Activated gamma-delta T cell treated with Interleukin-2 at 50 U/mL for 16 hours (primary cell): ENCODE measurements at regions not wholly inside any gene's neighbourhood (a gene's known extent, or its start where the extent isn't known, plus 50 kb on each side); places are given as distances from the start of the nearest gene placed in this dataset.

ENCODE experiments used
- DNase-seq: peaks from one replicate; pipeline ENCODE4 v3.0.0-alpha.2; 2020

DNA sequence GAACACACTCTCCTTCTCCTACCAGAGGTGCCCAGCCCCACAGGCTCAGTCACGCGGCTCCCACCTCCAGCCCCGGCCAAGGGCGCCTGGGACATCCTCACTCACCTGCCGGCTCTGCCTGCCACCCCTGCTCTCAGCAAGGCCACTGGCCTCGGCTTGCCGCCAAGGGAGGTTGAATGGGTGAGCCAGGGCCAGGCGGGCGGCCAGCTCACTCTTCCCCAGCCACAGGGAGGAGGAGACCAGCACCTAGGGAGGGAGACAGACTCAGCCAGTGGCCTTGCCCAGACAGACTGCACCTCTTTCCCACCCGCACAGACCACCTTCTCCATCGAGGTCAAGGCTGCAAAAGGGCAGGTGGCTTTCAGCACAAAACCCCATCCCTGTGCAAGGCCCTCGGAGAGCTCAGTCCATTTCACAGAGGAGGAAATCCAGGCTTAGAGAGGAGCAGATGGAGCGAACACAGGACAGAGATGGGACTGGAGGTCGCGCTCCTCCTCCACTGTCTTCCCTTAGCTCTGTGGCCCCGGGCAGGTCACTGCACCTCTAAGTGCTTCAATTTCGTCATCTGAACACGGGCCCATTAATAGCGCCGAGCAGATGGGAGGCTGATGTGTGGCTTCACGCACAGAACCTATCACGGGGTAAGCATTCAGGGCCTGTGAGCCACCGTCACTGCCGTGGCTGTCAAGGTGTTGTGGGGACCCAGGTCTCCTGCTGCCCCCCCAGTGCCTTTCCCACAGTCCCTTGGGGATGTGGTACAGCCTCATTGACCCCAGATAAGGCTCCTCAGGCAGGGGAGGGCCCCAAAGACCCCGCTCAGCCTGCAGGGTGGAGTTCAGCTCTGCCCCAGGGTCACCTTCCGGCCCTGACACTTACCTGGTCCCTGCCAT lies 56.1 kb downstream of the RMI2 start:
- no peak for DNase-seq

DNA sequence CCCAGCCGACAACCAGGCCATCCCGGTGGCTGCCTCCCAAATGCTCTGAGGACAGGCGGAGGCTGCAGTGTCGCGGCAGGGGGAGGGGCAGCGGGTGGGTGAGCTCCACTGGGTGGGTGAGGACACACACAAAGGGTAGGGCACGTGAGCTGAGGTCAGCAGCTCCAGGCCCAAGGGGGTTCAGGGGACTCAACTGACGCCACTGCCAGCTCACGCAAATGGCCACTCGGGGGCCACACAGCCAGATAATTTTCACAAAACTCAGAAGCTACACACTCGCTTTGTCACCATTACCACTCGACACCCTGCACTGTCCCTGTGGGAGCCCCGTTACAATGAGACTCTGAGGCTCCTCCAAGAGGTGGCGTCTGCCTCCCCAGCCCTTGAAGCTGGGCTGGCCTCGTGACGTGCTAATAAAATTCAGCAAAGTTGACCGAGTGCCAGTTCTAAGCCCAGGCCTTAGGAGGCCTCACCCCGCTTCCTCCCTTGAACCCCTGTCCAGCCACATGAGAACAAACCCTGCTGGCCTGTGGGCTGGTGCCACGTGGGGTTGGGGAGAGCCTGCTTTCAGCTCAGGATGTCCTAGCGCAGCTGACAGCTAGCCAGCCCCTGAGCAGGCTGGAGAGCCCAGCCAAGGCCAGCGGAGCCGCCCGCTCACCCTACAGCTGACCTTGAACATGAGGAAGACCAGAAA lies 56.9 kb downstream of the RMI2 start:
- DNase-seq, result no peak

DNA sequence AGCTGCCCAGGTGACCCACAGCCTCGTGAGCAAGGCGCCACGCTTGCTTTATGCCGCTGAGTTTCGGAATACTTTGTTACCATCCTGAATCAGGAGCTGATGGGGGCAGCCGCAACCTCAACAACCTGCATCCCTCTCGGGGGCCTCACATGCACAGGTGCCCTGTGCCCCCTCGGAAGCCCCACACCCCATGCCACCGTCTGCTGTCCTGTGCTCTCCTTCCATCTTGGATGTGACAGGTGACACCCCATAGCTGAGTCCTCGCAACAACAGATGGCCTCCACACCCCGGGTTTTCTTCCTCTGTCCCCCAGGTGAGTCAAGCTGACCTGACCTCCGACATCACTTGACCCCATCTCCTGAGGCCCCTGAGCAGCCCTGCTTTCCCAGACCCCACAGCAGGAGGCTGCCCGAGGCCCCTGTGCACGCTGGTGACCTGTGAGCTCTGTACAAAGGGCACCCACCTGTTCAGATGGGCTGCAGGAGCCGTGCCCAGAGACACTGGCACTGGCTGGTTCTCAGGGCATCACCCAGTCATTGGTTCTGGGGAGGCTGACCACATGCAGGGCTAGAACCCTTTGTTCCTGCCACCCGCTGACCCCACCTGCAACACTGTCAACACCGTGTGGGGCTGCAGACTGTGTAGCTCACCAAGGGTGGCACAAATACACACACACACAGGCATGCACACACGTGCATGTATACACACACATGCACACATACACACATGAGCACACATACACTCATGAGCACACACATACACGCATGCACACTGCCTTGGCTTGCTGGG lies 57.7 kb downstream of the RMI2 start:
- DNase-seq, result no peak

DNA sequence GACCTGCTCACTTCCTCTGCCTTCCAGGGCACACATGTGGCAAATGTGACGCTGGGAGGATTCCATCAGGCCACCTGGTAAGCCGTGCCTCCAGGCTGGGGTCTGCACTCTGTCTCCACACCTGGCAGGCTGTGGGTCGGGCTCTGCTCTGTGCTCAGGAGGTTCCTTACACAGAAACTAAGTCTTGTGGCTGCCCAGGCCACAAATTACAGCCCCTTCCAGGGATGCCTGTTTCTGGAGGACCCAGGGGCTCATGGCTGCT lies 58.2 kb downstream of the RMI2 start:
- no peak for DNase-seq

DNA sequence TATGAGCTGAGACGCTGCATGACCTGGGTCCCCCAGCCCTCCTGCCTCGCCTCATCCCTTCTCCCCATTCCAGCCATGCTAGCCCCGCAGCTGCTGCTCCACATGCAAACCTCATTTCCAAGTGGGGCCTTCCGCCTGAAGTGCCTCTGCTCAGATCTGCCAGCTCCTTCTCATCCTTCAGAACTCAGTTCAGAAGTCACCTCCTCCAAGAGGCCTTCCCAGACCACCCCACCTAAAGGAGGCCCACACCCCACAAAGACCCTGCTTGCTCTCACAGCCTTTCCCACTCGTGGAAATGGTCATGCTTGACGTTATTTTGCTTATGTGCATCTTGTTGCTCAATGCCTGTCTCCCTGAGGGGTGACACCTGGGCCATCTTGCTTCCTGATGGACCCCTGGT lies 58.7 kb downstream of the RMI2 start:
- no peak for DNase-seq

DNA sequence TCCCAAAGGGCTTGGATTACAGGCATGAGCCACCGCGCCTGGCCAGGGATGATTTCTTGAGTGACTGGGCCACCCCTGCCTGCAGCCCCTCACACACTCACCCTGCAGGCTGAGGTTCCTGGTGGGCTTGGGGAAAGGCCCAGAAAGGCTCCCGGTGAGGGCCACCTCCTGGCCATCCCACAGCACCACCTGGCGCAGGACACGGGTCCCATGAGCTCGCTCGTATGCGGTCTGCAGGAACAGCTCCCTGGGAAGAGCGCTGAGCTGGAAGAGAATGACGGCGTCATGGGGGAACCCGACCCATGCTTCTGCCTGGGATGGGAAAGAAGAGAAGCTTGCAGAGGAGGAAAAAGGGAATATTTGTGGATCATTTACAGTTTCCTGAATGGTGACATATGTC lies 59.3 kb downstream of the RMI2 start:
- DNase-seq, result no peak

DNA sequence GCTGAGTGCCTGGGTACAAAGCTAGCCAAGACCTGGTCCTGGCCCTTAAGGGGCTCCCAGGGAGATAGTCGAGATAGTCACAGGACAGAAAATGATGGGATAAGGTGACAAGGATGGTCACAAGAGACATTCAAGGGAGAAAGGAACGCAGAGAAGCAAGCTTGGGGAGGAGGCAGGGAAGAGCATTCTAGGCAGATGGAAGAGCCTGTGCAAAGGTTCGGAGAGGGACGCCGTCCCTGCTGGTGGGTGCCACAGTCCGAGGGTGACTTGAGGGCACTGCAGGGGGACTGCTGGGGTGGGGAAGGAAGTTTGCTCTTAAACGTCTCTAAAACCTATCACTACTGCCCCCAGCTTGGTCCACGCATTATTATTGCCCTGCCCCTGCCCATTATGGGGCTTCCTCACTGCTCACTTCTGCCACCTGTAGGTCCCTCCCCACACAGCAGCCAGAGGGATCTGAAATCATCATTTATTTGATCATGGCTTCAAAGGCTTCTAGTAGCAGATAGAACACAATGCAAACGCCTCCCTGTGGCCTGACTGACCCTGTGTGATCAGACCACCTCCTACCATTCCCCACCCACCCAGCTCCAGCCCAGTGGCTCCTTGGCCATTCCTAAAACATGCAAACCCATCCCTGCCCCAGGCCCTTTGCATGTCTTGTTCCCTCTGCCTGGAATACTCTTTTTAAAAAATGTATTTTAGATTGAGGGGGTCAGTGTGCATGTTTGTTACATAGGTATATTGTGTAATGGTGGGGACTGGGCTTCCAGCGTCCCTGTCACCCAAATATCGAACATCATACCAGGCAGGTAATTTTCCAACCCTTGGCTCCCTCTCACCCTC lies 60.3 kb downstream of the RMI2 start:
- DNase-seq, result peak; percentile 34

DNA sequence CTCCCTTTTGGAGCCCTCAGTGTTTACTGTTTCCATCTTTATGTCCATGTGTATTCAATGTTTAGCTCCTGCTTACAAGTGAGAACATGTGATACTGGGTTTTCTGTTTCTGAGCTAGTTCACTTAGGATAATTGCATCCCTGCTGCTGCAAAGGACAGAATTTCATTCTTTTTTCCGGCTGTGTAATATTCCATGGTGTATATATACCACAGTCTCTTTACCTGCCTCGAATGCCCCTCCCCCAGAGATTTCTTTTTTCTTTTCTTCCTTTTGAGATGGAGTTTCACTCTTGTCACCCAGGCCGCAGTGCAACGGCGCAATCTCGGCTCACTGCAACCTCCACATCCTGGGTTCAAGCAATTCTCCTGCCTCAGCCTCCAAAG lies 60.9 kb downstream of the RMI2 start:
- DNase-seq, result no peak

DNA sequence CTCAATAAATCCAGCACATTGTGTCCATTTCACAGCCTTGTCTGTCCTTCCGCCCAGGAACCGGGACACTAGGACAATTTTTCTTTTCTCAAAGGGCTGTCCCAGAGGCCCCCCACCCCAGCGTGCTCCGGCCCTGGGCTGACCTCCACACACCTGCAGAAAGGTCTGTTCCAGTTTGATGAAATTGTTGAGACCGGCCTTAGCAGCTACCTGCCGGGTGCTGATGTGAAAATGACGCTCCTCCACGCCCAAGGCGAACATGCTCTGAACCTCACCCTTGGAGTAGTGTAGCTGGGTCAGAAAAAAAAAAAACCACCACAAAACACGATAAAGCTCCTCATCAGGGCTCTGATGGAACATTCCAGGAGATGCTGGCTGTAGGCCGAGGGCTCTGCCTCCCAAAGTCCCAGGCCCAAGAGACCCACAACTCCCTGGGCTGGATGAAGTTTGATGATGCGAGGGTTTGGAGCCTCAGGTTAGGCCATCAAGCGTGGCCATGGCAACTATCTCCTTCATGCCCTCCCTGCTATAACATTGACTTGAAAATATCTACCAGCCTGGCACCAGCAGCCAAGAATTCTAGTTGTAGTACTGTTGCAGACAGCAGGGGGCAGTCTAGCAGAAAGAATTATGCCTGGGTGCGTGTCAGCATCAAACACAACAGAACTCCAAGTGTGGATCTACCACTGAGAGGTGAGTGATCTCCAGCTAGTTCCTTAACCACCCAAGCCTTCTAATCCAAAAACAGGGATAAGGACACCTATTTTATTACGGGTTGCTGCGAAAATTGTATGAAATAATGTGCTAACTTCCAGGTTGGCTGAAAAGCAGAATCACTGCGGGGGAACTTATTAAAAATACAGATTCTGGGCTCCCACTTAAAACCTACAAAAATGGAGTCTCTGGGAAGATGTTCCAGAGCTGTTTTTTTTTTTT lies 62.1 kb downstream of the RMI2 start:
- DNase-seq, result peak; percentile 60

DNA sequence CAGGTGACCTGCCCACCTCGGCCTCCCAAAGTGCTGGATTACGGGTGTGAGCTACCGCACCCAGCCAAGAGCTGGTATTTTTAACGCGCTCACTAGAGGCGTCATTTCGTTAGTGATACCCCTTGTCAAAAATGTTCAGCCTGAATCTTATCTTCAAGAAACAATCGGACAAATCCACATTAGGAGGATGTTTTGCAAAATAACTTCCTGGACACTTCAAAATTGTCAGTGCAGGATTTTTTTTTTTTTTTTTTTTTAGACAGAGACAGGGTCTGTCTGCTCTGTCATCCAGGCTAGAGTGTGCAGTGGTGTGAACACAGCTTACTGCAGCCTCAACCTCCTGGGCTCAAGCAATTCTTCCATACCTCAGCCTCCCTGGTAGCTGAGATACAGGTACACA lies 63.0 kb downstream of the RMI2 start:
- no peak for DNase-seq

DNA sequence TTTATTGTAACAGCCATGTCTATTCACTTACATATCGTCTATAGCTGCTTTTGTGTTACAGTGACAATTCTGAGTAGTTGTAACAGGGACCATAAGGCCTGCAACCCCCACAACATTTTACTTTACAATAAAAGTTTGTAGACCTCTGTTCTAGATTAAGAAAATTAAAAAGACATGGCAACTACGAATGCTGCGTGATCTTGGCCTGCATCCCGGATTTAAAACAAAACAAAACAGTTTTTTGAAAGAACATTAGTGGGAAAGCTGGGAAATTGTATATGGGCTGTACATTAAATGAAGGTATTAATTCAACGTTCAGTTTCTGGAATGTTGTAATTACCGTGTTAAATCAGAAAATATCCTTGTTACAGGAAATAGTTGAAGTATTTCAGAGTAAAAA lies 64.1 kb downstream of the RMI2 start:
- DNase-seq, result no peak

DNA sequence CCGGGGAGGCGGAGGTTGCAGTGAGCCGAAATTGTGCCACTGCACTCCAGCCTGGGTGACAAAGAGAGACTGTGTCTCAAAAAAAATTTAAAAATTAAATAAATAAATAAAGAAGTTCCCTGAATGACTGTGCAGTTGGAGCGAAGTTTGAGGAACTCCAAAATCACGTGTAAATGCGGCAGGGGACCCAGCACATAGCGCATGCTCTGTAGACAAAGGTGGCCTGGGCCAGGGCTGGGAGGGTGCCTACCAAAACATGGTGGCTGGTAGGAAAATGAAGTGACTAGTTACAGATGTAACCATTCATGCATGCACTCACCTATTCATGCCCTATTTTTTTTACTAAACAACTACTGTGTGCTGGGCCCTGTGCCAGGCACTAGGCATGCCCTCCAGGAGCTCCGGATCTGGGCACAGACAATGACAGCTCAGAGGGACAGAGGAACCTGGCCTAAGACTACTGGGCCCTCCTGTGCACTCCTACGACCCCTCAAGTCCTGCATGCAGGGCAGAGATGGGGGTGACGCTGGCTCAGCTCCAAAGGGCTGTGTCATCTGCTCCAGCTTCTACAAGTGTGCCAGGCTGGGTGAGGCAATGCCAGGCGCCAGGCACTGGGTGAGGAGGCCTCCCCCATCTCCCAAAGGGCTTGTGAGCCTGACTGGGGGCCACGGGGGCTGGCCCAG lies 65.3 kb downstream of the RMI2 start:
- no peak for DNase-seq

DNA sequence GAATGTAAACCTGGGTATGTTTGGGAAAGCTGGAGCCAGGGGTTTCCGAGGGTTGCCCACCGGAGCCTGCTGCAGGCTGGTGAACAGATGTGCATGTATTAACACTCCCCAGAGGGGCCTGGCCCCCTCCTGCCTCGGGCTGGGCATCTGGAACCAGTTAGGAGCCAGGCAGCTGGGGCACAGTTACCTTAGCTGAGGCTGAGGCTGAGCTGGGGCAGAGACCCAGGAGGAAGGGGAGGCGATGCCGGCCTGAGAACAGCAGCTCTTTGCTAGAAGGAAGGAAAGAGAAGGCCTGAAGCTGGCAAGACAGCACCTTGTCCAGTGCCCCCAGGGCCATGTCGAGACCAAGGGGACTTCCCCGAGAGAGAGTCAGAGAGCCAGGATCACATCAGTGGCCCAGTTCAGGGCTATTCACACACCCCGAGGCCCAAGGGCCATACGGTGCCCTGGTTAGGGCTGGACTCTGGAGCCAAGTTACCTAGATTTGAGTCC lies 65.8 kb downstream of the RMI2 start:
- no peak for DNase-seq

DNA sequence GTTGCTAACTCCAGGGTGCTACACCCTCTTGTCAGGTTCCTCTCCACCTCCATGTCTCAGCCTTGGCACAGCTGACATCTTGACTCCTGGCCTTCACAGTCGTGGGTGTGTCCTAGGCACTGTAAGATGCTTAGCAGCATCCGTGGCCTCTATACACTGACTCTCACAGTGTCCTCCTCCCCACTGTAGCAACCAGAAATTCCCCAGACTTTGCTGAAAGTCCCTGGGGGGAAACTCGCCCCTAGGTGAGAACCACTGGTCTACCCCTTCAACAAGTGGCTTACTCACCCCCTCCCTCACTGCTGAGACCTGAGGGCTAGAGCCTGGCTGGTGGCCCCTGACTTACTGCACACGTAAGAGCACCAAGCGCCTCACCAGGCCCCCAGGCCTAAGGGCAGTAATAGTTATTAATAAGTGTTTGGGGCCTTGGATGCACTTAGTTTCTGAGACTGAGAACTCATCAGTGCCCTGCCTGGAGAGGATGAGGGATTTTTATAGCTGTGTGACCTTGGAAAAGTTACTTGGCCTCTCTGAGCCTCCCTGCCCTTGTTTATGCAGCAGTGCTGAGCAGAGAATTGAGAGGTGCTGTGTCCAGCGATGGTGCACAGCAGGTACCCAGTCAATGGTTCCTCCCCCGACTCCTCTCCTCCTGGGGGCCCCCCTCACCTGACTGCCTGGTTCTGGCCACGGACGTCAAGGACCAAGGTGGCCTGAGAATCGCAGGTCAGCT lies 67.1 kb downstream of the RMI2 start:
- DNase-seq, result no peak

DNA sequence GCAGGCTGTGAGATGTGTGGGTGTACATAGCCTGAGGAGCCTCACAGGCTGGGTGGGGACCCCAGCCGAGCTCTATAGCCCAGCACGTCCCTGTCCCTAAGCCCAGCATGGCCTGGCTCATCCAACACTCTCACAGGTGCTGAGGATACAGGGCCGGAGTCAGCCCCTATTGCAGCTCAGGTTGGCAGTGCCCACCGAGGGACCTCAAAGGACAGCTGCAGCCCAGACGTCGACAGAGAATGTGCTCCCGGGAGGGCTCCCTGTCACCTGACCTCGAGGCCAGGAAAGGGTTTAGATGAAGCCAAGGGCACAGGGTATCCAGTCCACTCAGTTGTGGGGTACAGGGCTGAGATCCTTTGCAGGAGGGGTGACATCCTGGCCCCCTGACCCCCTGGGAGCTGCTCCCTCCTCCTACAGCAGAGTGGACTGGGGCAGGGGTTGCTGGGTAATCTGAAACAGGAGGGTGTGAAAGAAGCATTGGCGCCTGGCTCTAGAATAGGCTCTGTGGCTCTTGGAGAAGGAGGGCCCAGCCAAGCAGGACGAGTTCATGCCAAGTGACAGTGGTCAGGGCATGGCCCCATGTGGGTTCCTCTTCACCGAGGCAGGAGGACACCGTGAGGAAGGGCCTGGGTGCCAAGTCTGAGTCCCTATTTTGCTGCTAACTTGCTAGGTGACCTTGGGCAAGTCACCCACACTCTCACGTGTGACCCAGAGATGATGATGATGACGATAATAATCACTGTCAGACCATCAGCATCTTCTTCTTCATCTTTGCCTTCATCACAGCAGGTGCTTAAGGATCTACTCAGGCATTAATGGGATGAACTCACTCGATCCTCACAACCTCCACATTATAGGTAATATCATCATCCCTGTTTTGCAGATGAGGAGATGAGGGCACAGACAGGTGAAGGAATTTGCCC lies 68.0 kb downstream of the RMI2 start:
- DNase-seq, result no peak

DNA sequence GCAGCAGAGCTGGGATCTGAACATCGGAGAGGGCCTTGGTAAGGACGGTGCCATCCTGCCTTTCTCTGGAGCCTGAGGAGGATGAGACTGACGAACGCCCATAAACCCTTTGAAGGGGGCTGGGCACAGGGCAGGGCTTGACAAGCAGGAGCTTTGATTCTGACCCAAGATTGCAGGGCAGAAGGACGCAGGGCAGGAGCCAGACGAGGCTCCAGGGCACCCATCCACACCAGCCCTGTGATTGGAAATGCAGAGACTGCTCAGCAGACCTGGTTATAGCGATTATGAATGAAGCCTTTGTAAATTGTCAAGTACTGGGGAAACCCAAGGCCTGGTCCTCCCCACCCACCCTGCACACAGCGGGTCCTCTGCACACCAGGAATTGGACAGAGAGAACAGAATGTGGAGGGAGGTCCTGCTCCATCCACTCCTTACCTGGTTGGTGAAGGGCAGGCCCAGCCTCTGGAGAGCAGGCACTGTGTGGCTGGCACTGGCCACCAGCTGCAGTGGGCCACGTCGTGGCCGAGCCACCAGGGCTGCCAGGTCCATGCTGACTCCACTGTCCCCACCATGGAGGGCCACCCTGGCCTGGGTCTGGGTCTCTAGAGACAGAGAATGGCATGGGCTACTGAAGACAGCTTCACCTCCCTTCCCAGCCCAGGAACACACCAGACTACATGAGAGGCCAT lies 68.8 kb downstream of the RMI2 start:
- DNase-seq, result no peak

DNA sequence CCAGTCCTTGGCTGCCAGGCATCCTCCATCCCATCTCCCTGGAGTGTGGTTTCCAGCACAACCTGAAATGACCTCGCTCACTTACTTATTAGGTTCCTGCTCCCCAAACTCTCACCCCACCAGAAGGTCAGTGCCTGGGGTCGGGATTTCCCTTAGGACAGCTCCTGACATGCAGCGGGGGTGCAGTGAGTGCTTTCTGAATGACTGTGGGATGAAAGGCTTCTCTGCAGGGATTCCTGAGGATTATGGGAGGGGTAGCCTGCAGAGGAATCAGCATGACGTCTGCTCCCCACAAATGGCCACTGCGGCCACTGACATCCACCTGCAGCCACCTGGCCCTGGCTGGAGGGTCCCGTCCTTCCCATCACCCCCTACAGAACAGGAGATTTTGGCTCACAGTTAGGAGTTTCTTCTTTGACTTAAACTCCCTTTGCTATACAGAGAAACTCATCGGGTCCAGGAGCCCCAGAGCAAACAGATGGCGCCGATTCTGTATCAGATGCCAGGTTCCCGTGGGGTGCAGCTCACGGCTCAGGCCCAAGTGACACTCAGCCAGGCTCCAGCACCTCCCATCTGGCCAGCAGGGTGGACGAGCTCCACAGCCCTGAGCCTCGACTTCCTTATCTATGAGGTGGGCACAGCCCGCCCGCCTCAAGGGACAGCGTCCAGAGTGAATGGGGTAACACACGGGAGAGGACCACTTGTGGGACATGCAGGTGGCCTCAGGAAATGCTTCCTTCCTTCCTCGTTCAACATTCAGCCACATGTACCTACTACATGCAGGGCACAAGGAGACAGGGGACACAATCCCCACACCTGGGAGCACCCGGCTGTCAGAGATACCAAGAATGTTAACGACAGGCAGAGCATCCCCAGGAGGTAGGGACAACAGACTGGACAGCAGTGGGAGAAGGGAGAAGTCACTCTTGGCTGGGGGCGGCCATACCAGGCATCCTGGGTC lies 69.8 kb downstream of the RMI2 start:
- no peak for DNase-seq
